SK-MEL-5 (cell line): ENCODE measurements at regions not wholly inside any gene's neighbourhood (a gene's known extent, or its start where the extent isn't known, plus 50 kb on each side); places are given as distances from the start of the nearest gene placed in this dataset.
A peak's percentile ranks its signal among the peaks of the same experiment; 100 is the strongest.
"Not testable (repeated sequence)": the region's sequence is repeated elsewhere in the genome, so short reads cannot be mapped to it uniquely, and the experiment has no call there.

Experiments used
- DNase-seq: peaks from one replicate; pipeline ENCODE4 v3.0.0-alpha.2; 2016; ENCODE audit warnings: low read depth, low spot score
- in situ Hi-C: cut with HindIII; loops from 2 replicates; pipeline ENCODE4 v1.10.0; 2016; ENCODE audit warnings: low sequenced_read_pairs, high pct_unique_total_duplicates, low pct_unique_long_range_greater_than_20kb

- in situ Hi-C loops = no loop called here
Observed at GRCh38 chr1:94362466-94363058, 55.6 kb upstream of the ABCD3 start.

GRCh38 chr1:94358630-94359599 is 59.3 kb upstream of the ABCD3 start:
- in situ Hi-C loops = no loop called here
- DNase-seq = no peak

More at GRCh38 chr1:94362466-94363058, 55.6 kb upstream of the ABCD3 start:
- DNase-seq = no peak

GRCh38 chr1:94357661-94358060 is 60.5 kb upstream of the ABCD3 start:
- DNase-seq = no peak
- in situ Hi-C loops = no loop called here

- in situ Hi-C loops = no loop called here
- DNase-seq = no peak
Observed at GRCh38 chr1:94355485-94355980, 62.7 kb upstream of the ABCD3 start.

- in situ Hi-C loops = no loop called here
Observed at GRCh38 chr1:94351481-94351880, 66.7 kb upstream of the ABCD3 start.

GRCh38 chr1:94350350-94350924 is 67.8 kb upstream of the ABCD3 start:
- in situ Hi-C loops = no loop called here
- DNase-seq = no peak

More at GRCh38 chr1:94351481-94351880, 66.7 kb upstream of the ABCD3 start:
- DNase-seq = no peak

GRCh38 chr1:94349853-94350252 is 68.3 kb upstream of the ABCD3 start:
- in situ Hi-C loops = no loop called here
- no peak for DNase-seq

- DNase-seq, in situ Hi-C loops: not testable (repeated sequence)
Observed at GRCh38 chr1:94348386-94348785, 69.8 kb upstream of the ABCD3 start.

- DNase-seq = no peak
- in situ Hi-C loops = no loop called here
Observed at GRCh38 chr1:94345148-94345721, 73.0 kb upstream of the ABCD3 start.

- in situ Hi-C loops = no loop called here
- DNase-seq = no peak
Observed at GRCh38 chr1:94342416-94342815, 75.8 kb upstream of the ABCD3 start.

- DNase-seq = no peak
- in situ Hi-C loops = no loop called here
Observed at GRCh38 chr1:94339206-94339927, 78.8 kb upstream of the ABCD3 start.

GRCh38 chr1:94336991-94337390 is 81.2 kb upstream of the ABCD3 start:
- in situ Hi-C loops = no loop called here
- DNase-seq = no peak

GRCh38 chr1:94335950-94336349 is 82.2 kb upstream of the ABCD3 start:
- peak; percentile 90 for DNase-seq
- in situ Hi-C loops = no loop called here

GRCh38 chr1:94335447-94335846 is 82.7 kb upstream of the ABCD3 start:
- in situ Hi-C loops = no loop called here
- no peak for DNase-seq

GRCh38 chr1:94334764-94335163 is 83.4 kb upstream of the ABCD3 start:
- in situ Hi-C loops = no loop called here
- no peak for DNase-seq

GRCh38 chr1:94332952-94333351 is 85.2 kb upstream of the ABCD3 start:
- in situ Hi-C loops = no loop called here
- DNase-seq = no peak

- no peak for DNase-seq
- in situ Hi-C loops = no loop called here
Observed at GRCh38 chr1:94332516-94332915, 85.7 kb upstream of the ABCD3 start.
